ENCODE measurements at regions not wholly inside any gene's neighbourhood (a gene's known extent, or its start where the extent isn't known, plus 50 kb on each side); places are given as distances from the start of the nearest gene placed in this dataset.

- Histone ChIP-seq H3K4me1 (no peaks in the 10 kb centered on the region), H3K9me3 (no peaks in the 10 kb centered on the region), H3K36me3 (no peaks in the 10 kb centered on the region), H3K27me3 (no peaks in the 10 kb centered on the region), H3K27ac (no peak overlapping the region), H3K4me3 (no peak overlapping the region)
- DNase-seq: no peak
- no peak for TF ChIP-seq POLR2A (IDR thresholded peaks at IDR 0.05)
- no peak for TF ChIP-seq CTCF (IDR thresholded peaks at IDR 0.05)
Measured at GRCh38 chr2:17311771-17312511, 206.3 kb downstream of the RAD51AP2 start.

- no peaks in the 10 kb centered on the region for H3K4me1 ChIP-seq
- H3K9me3 ChIP-seq: no peaks in the 10 kb centered on the region
- H3K36me3 ChIP-seq: no peaks in the 10 kb centered on the region
- H3K27me3 ChIP-seq: no peaks in the 10 kb centered on the region
- no peak for DNase-seq
- no peak for TF ChIP-seq CTCF (IDR thresholded peaks at IDR 0.05)
- no peak for TF ChIP-seq POLR2A (IDR thresholded peaks at IDR 0.05)
- H3K27ac ChIP-seq: no peak overlapping the region
- no peak overlapping the region for H3K4me3 ChIP-seq
Measured at GRCh38 chr2:17311106-17311619, 207.1 kb downstream of the RAD51AP2 start.

- H3K27me3 ChIP-seq: no peaks in the 10 kb centered on the region
- no peaks in the 10 kb centered on the region for H3K4me1 ChIP-seq
- H3K4me3 ChIP-seq: no peak overlapping the region
- H3K9me3 ChIP-seq: no peaks in the 10 kb centered on the region
- TF ChIP-seq POLR2A (IDR thresholded peaks at IDR 0.05) (no peak), CTCF (IDR thresholded peaks at IDR 0.05) (peak in 5 of 6 experiments; percentile 36 to 58 (median 54))
- H3K27ac ChIP-seq: no peak overlapping the region
- H3K36me3 ChIP-seq: no peaks in the 10 kb centered on the region
- DNase-seq: peak in 2 of 3 donors; percentile 47 to 53
Measured at GRCh38 chr2:17309741-17310339, 208.4 kb downstream of the RAD51AP2 start.

- TF ChIP-seq POLR2A (IDR thresholded peaks at IDR 0.05): no peak
- no peak for TF ChIP-seq CTCF (IDR thresholded peaks at IDR 0.05)
Measured at GRCh38 chr2:17309181-17309580, 209.1 kb downstream of the RAD51AP2 start.

GRCh38 chr2:17306706-17307105 is 211.5 kb downstream of the RAD51AP2 start:
- H3K4me1 ChIP-seq: no peaks in the 10 kb centered on the region
- no peak overlapping the region for H3K4me3 ChIP-seq
- no peak for DNase-seq
- H3K27ac ChIP-seq: no peak overlapping the region
- H3K9me3 ChIP-seq: no peaks in the 10 kb centered on the region
- no peaks in the 10 kb centered on the region for H3K27me3 ChIP-seq
- TF ChIP-seq POLR2A (IDR thresholded peaks at IDR 0.05) (no peak), CTCF (IDR thresholded peaks at IDR 0.05) (no peak)
- H3K36me3 ChIP-seq: no peaks in the 10 kb centered on the region

More at GRCh38 chr2:17309181-17309580, 209.1 kb downstream of the RAD51AP2 start:
- H3K36me3 ChIP-seq: no peaks in the 10 kb centered on the region
- DNase-seq: no peak
- no peaks in the 10 kb centered on the region for H3K4me1 ChIP-seq
- no peaks in the 10 kb centered on the region for H3K27me3 ChIP-seq
- no peak overlapping the region for H3K4me3 ChIP-seq
- H3K27ac ChIP-seq: no peak overlapping the region
- no peaks in the 10 kb centered on the region for H3K9me3 ChIP-seq
